Left cardiac atrium (tissue), 4 donors: ENCODE measurements at regions not wholly inside any gene's neighbourhood (a gene's known extent, or its start where the extent isn't known, plus 50 kb on each side); places are given as distances from the start of the nearest gene placed in this dataset.
A peak's percentile ranks its signal among the peaks of the same experiment; 100 is the strongest.
"Not testable (repeated sequence)": the region's sequence is repeated elsewhere in the genome, so short reads cannot be mapped to it uniquely, and the experiment has no call there.

Experiments used
- ATAC-seq, 2 donors: fragments of 200-7000 bp; cut with Tn5 transposase; one replicate each; pipeline ENCODE4 v1.9.1; 2020; ENCODE audit warnings: mild to moderate bottlenecking in 2 of 2, moderate library complexity in 2 of 2
- DNase-seq: peaks from one replicate; pipeline ENCODE4 v3.0.0-alpha.2; 2020
- intact Hi-C, 2 donors: fragments of 100-400 bp; cut with DNase I; formaldehyde crosslinking; loops; one replicate each; pipeline versions ENCODE4 v1.14.1 to v1.15.1; 2022 to 2023
- donor health status: DM: no; HTN: yes; CAD: no.
- donor health status: DM: no; HTN: yes; CAD: no; lungs with severe emphysema.
- donor health status: DM: yes; HTN: yes; CAD: no.
- donor health status: Dilated cardiomyopathy.

DNA sequence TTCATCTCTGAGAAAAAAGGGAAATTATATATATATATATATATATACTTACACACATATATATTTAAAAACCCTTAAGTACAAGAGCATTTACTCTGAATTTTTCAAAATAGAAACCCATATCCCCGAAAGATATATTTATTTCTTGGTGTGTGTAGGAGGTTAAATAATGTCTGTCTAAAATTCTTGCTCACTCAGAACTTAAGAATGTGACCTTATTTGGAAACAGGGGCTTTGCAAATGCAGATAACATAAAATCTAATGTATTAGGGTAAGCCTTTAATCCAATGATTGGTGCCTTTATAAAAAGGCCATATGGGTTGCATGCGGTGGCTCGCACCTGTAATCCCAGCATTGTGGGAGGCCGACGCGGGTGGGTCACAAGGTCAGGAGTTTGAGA is 517.3 kb upstream of the TLE4 start:
- ATAC-seq (no peak), DNase-seq (no peak)
- intact Hi-C loops: no loop called here

DNA sequence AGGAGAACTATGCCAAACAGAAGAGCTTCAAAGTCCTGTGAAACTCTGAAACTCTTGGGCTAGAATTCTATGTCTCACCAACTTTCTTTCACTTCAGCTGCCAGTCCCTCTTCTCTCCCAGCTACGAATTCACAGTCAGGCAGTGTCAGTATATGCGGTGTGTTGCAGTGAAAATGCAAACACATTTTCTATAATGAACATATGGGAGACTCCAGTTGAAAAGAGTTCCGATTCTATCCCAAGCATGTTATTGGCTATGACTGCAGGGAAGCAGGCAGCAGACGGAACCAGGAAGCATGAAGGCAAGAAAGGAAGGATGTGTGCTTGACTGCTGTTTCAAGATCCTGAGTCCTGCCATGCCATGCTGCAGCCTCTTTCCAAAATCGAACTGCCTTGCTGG is 515.7 kb upstream of the TLE4 start:
- intact Hi-C loops: no loop called here
- ATAC-seq: no peak

DNA sequence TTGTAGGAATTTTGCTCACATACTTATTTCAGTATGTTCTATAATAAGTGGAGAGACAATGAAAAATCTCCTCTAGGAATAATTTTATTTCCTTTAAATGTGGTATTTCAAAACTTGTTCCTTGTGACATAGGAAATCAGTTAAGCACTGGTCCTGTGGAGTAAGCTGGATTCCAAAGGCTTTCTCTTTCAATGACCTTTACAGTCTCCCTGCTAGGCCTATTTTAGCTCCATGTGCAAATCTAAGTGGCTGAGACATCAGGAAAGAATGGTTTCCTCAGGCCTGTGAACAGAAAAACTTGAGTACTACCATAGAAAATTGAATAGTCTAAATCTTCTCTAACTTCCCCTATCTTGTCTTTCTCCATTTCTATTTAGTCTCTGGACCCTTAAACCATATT is 514.2 kb upstream of the TLE4 start:
- no peak for ATAC-seq
- intact Hi-C loops: no loop called here
- no peak for DNase-seq

More for the DNA sequence above, 515.7 kb upstream of the TLE4 start:
- no peak for DNase-seq

DNA sequence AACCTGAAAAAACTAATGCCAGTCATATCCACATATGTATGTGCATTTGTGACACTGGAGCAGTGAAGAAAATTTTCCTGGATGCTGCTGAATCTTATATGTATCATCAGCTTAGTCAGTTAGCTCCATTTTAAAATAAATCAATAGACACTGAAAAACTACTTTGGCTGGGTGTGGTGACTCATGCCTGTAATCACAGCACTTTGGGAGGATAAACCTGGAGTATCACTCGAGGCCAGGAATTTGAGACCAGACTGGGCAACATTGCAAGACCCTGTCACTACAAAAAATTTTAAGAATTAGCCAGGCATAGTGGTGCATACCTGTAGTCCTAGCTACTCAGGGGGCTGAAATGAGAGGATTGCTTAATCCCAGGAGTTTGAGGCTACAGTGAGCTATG is 511.0 kb upstream of the TLE4 start:
- intact Hi-C loops: no loop called here
- ATAC-seq (no peak), DNase-seq (no peak)

DNA sequence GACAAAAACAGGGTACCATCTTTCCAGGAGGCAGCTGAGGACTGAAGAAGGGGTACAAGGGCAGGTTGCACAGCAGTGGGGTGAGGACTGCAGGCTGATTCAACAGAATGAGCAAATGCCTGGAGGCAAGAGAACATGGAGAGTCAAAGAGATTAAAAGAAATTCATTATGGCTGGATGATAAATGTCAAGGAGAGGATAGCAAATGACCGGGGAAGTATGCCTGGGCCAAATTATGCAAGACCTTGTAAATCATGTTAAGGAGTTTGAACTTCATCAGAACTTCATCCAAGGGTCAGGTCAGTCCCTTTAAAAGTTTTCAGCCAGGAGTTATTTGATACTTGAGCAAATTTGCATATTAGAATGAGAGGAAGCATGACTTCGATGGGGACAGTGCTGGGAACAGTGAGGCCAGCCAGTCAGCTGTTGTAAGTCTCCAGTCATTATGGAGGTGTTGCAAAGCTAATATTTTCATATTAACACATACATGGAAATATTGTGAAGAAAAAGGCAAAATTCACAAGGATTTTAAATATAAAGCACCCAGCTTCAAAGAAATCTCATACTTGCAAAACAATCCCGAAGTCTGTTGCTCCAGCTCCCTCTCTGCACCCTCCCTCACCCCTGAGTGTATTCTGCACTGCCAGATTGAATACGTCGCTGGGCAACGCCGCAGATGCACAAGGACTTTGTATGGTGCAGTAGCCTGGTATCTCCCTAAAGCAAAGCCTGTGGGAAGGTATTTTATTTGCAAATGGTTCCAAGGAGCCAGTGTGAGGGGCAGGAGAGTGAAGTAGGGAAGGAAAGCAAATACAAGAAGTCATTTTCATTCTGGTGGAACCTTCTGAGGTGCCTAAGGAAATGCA is 509.8 kb upstream of the TLE4 start:
- intact Hi-C loops: no loop called here
- ATAC-seq: no peak

DNA sequence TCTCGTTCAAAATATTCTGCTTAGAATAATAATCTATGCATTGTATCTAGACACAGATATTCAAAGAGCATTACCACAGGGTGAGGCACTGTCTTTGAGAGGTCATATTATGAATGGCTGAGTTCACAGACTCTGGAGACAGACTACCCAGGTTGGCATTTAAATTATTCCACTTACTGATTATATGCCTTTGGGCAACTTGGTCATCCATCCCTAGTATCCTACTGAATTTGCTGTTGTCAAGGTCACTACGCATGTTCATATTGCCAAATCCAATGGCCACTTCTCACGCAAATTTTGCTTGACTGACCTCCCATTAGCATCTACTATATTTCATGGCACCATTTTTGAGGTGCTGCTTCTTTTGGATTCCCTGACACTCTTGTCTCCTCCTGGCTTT is 498.6 kb upstream of the TLE4 start:
- ATAC-seq (no peak), DNase-seq (no peak)
- intact Hi-C loops: no loop called here

More for the DNA sequence above, 509.8 kb upstream of the TLE4 start:
- no peak for DNase-seq

DNA sequence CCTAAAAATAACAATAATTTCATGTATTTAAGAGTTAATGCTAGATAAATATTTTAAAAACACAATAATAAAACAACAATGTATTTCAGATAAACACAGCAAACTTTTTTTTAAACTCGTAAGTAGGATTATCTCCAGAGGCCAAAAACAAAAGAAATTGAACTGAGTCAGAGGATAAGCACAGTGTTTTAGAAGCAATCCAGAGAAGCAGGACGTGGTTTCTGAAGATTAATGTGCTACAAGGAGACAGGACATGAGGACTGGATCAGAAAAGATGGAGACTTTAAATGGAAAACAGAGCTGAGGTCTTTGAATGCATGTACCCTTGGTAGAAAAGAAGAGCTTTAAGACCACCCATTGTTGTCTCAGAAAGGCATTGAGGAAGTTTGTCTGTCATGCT is 491.2 kb upstream of the TLE4 start:
- intact Hi-C loops: no loop called here
- DNase-seq (no peak), ATAC-seq (no peak)

DNA sequence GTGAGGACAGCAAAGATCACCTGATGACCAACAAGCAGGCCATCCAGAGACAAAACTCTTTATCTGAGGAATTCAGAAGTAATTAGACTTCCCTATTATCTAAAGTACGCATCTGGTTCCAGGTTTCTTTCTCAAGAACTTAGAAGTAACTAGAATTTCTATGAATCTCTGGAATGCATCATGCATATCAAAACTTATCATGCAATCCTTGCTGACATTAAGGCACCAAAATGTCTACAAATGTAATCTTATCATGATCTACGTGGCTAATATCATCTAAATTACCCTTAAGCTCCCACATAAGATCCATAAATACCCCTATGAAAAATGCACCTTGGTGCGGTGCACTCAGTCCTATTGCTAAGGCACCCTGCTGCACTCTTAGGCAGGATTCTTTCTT is 488.1 kb upstream of the TLE4 start:
- ATAC-seq (no peak), DNase-seq (no peak)
- intact Hi-C loops: no loop called here

DNA sequence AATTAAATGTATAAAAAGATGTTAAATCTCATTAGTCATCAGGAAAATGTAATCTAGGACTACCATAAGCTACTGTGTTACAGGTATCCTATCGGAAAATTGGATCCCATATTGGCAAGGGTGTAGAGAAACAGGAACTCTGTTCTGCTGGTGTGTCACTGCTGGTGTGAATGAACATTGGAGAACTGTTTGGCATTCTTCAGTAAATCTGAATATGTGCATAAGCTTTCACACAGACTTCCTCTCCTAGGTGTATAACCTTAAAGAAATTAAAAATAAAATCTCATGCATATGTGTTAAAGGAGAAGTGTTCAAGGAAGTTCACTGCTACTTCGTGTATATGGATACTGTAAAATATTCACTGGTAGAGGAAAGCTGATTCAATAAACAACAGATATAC is 484.6 kb upstream of the TLE4 start:
- ATAC-seq: no peak
- intact Hi-C loops: no loop called here

DNA sequence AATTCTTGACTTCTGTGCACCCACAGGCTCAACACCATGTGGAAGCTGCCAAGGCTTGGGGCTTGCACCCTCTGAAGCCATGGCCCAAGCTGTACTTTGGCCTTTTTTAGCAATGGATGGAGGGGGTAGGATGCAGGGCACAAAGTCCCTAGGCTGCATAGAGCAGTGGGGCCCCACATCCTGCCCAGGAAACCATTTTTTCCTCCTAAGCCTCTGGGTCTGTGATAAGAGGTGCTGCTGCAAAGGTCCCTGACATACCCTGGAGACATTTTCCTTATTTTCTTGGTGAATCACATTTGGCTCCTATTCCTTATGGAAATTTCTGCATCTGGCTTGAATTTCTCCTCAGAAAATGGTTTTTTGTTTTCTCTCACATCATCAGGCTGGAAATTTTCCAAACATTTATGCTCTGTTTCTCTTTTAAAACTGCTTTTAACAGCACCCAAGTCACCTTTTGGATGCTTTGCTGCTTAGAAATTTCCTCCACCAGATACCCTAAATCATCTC is 482.7 kb upstream of the TLE4 start:
- no peak for ATAC-seq
- intact Hi-C loops: no loop called here
- no peak for DNase-seq

More for the DNA sequence above, 484.6 kb upstream of the TLE4 start:
- DNase-seq: no peak

DNA sequence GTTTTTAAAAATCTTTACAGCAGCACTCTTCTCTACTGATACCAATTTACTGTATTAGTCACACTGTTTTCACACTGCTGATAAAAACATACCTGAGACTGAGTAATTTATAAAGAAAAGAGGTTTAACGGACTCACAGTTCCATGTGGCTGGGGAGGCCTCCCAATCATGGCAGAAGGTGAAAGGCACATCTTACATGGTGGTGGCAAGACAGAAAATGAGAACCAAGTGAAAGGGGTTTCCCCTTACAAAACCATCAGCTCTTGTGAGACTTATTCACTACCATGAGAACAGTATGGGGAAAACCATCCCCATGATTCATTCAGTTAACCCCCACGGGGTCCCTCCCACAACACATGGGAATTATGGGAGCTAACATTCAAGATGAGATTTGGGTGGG is 481.9 kb upstream of the TLE4 start:
- intact Hi-C loops, ATAC-seq, DNase-seq: not testable (repeated sequence)

DNA sequence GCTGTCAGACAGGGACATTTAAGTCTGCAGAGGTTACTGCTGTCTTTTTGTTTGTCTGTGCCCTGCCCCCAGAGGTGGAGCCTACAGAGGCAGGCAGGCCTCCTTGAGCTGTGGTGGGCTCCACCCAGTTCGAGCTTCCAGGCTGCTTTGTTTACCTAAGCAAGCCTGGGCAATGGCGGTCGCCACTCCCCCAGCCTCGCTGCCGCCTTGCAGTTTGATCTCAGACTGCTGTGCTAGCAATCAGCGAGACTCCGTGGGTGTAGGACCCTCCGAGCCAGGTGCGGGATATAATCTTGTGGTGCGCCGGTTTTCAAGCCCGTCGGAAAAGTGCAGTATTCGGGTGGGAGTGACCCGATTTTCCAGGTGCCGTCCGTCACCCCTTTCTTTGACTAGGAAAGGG is 468.5 kb upstream of the TLE4 start:
- DNase-seq, intact Hi-C loops, ATAC-seq: not testable (repeated sequence)

DNA sequence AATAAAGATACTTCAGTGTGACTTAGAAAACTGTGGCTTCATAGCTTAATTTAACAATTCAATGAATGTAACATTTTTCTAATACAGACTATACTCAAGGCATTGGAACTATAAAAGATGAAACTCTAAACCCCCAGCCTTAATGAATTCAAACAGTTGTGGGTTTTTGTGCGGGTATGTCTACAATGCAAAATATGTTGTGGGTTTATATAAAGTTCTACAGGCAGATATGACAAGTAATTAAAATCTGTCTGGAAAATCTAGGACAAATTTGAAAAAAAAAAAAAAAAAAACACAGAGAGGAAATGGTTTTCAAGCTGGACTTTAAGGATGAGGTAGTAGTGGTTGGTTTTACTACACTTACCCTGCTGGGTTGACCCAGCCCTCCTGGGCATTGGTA is 467.5 kb upstream of the TLE4 start:
- DNase-seq: no peak
- intact Hi-C loops: no loop called here
- no peak for ATAC-seq

DNA sequence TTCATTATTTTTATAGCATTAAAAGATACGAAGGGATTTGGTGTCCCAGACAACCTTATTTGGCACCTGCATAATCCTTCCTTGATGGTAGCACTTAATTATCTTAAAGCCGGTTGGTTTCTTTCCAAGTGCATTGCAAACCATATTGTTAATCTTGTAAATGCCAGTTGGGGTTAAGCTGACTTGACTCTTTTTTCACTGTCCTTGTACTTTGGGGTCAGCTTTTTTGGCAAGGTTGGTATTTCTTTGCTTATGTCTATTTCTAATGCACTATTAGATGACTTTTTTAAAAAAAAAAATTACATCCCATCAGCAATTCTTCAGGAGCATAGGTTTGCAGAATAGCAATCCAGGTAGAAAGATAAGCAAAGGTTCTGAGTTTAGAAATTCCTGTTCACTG is 466.8 kb upstream of the TLE4 start:
- intact Hi-C loops: no loop called here
- ATAC-seq: no peak
- DNase-seq: no peak

DNA sequence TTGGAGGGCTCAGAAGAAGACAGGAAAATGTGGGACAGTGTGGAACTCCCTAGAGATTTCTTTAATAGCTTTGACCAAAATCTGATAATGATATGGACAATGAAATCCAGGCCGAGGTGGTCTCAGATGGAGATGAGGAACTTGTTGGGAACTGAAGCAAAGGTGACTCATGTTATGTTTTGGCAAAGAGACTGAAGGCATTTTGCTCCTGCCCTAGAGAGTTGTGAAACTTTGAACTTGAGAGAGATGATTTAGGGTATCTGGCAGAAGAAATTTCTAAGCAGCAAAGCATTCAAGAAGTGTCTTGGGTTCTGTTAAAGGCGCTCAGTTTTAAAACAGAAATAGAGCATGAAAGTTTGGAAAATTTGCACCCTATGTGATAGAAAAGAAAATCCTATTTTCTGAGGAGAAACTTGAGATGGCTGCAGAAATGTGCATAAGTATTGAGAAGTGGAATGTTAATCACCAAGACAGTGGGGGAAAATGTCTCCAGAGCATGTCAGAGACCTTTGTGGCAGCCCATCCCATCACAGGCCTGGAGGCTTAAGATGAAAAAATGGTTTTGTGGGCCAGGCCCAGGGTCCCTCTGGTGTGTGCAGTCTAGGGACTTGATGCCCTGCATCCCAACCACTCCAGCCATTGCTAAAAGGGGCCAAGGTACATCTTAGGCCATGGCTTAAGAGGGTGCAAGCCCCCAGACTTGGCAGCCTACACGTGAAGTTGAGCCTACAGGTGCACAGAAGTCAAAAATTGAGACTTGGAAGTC is 463.7 kb upstream of the TLE4 start:
- DNase-seq (no peak), ATAC-seq (no peak)
- intact Hi-C loops: no loop called here

DNA sequence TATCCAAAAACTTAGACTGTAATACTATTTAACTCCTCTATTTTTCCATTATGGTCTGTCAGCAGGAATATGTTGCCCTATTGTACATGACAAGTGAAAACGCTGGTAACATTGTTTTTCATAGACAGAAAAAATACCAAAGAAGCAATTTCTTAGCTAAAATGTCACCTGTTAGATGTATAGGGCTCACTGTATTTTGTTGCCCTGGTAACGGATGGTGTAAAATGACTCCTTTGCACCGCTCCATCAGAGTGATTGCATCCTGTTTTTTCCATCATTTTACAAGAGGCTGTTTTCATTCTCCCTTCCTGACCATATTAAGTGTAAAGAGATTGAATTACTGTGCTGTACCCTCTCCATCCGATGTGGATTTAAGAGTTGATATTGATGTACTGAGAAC is 460.1 kb upstream of the TLE4 start:
- no peak for ATAC-seq
- no peak for DNase-seq
- intact Hi-C loops: no loop called here

DNA sequence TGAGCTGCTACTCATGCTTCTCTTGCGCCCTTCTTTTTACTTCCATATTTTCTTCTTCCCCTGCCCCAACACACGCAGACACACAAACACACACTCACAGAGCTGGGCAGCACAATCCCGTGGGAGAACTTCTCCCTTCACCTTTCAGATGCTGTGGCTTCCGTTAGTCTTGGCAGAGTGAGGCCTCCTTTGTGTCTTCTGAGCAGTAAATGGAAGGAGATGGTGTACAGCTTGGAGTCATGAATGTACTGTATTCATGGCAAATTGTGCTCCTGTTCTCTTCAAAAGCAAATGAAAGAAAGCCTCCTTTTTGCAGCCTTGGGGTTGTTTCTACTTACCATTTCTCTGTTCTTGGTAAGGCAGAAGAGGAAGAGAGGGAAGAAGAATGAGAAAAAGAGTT is 456.6 kb upstream of the TLE4 start:
- intact Hi-C loops: no loop called here
- ATAC-seq: no peak
- DNase-seq: no peak

DNA sequence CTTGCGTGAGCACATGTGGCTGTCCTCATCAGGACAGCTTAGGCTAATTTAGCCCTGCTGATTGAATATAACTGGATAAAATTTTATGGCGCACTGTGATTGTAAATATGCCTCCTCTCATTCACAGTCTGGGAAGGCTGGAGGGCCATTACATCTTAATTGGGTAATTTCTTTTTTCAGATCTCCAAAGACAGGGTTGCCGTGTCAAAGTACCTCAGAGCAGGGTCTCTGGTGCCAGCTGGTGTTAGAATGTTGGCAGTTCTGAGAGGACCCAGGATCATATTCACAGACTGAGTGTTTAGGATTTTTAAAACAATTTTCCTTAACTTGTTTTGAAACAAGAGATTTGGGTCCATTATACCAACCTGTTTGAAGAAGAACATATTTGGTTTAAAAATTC is 455.7 kb upstream of the TLE4 start:
- intact Hi-C loops: no loop called here
- DNase-seq (no peak), ATAC-seq (no peak)

DNA sequence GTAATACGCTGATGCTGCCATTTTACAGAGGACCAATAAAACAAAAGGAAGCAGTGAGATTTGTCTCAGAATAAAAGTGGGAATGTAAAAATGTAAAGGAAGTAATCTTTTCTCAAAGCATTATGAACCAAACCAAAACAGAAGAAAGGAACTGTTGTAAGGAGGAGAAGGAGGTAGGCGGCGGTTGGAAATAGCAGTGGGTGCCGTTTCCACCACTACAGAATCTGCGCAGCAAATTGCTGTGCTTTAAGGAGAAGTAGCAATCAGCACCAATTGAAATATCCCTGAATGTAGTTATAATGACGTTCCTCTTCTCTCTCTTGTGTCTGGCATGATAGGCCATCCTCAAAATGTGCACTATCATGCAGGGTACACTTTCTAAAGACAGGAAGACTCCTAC is 455.1 kb upstream of the TLE4 start:
- intact Hi-C loops: no loop called here
- DNase-seq: no peak
- ATAC-seq: no peak

DNA sequence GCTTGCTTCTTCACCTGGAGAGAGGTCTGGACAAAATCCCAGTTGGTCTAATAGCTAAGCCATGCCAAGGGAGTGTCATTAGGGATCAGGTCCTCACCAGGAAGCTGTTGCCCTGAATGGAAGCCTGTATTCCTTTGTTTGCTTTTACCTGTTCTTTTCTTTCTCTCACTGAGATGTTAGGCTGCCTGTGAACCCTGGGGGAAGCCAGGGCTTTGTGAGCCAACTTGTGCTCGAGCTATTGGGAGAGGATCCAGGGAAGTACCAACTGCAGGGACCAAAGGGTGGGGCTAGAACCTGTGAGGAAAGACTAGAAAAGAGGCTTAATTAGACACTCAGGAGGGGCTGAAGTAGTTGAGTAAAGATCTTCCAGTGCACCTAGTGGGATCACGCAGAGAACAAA is 451.2 kb upstream of the TLE4 start:
- intact Hi-C loops: no loop called here
- DNase-seq: no peak
- peak in 1 of 2 donors; percentile 76 for ATAC-seq

DNA sequence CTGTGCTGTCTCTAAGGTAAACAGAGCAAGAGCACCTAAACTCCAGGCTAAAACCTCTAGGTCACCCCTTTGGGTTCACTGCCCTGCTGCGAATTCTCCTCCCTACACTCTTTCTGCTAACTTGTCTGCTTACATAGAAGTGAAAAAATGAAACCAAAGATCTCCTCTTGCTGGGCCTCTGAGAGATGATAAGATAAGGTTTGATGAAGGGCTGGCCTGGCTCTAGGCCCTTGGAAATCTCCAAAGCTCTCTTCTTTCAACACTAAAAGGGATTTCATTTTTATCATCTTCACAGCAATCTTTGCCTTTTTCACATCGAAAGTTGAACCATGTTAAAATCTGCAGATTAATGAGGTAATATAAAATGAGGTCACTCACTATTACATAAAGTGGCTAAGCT is 450.8 kb upstream of the TLE4 start:
- intact Hi-C loops: no loop called here
- ATAC-seq (peak in 1 of 2 donors; percentile 86), DNase-seq (no peak)
